ENCODE measurements at regions not wholly inside any gene's neighbourhood (a gene's known extent, or its start where the extent isn't known, plus 50 kb on each side); places are given as distances from the start of the nearest gene placed in this dataset.

DNA sequence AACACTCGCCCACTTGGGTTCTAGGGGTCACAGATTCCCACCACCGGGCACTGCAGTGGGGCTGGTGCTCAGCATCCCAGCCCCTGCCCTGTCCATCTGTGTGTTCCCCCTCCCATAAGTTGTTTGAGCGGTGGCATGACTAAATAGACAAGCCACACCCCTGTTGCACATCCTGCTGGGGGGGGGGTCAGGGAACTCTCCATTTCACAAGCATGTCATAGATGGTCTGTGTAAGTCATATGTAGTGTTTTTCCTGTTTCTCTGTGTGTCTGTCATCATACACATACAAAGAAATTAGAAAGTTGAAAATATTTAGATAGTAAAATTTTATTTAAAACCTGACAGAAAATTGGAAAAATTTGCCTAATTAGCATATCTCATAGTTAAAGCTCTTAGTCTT is 270.2 kb downstream of the IPO8 start:
- WGBS = 82% methylated on average over 3 of the region's 3 CpGs
- Histone ChIP-seq H3K36me3 (ENCODE audit: control insufficient read depth in 4 of 4, insufficient read depth in 3 of 4, low read depth in 1 of 4, low read length in 3 of 4) (no peaks in the 10 kb centered on the region), H3K27ac (ENCODE audit: low read depth in 1 of 2, low read length in 2 of 2) (no peak overlapping the region), H3K27me3 (ENCODE audit: control insufficient read depth in 4 of 4, insufficient read depth in 4 of 4, low read length in 3 of 4) (no peaks in the 10 kb centered on the region), H3K4me1 (ENCODE audit: control insufficient read depth in 4 of 4, insufficient read depth in 4 of 4, low read length in 3 of 4) (peaks cover 0 to 17% (median 9%) of the 10 kb centered on the region in 4 donors), H3K9me3 (ENCODE audit: control insufficient read depth in 4 of 4, low read length in 3 of 4) (no peaks in the 10 kb centered on the region), H3K9ac (ENCODE audit: low read depth in 1 of 2, low read length in 2 of 2) (no peak overlapping the region), H3K4me3 (ENCODE audit: low read depth in 1 of 3, low read length in 3 of 3) (no peak overlapping the region)
- no peak for TF ChIP-seq HNF4A (conservative IDR thresholded peaks at IDR 0.05)
- TF ChIP-seq RAD21 (IDR thresholded peaks at IDR 0.05) = no peak
- no peak for TF ChIP-seq HNF4G (IDR thresholded peaks at IDR 0.05)
- TF ChIP-seq JUND (IDR thresholded peaks at IDR 0.05) = no peak
- no peak for TF ChIP-seq SP1 (IDR thresholded peaks at IDR 0.05)
- no peak for TF ChIP-seq EGR1 (IDR thresholded peaks at IDR 0.05; ENCODE audit: low read depth in 2 of 2)
- TF ChIP-seq FOXA1 (IDR thresholded peaks at IDR 0.05) = no peak
- TF ChIP-seq, protein P1, sequence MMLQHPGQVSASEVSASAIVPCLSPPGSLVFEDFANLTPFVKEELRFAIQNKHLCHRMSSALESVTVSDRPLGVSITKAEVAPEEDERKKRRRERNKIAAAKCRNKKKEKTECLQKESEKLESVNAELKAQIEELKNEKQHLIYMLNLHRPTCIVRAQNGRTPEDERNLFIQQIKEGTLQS (IDR thresholded peaks at IDR 0.05) = no peak
- TF ChIP-seq NR2F2 (IDR thresholded peaks at IDR 0.05) = no peak
- TF ChIP-seq, protein P2, sequence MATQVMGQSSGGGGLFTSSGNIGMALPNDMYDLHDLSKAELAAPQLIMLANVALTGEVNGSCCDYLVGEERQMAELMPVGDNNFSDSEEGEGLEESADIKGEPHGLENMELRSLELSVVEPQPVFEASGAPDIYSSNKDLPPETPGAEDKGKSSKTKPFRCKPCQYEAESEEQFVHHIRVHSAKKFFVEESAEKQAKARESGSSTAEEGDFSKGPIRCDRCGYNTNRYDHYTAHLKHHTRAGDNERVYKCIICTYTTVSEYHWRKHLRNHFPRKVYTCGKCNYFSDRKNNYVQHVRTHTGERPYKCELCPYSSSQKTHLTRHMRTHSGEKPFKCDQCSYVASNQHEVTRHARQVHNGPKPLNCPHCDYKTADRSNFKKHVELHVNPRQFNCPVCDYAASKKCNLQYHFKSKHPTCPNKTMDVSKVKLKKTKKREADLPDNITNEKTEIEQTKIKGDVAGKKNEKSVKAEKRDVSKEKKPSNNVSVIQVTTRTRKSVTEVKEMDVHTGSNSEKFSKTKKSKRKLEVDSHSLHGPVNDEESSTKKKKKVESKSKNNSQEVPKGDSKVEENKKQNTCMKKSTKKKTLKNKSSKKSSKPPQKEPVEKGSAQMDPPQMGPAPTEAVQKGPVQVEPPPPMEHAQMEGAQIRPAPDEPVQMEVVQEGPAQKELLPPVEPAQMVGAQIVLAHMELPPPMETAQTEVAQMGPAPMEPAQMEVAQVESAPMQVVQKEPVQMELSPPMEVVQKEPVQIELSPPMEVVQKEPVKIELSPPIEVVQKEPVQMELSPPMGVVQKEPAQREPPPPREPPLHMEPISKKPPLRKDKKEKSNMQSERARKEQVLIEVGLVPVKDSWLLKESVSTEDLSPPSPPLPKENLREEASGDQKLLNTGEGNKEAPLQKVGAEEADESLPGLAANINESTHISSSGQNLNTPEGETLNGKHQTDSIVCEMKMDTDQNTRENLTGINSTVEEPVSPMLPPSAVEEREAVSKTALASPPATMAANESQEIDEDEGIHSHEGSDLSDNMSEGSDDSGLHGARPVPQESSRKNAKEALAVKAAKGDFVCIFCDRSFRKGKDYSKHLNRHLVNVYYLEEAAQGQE (IDR thresholded peaks at IDR 0.05) = no peak
- no peak for DNase-seq (ENCODE audit: low spot score)

DNA sequence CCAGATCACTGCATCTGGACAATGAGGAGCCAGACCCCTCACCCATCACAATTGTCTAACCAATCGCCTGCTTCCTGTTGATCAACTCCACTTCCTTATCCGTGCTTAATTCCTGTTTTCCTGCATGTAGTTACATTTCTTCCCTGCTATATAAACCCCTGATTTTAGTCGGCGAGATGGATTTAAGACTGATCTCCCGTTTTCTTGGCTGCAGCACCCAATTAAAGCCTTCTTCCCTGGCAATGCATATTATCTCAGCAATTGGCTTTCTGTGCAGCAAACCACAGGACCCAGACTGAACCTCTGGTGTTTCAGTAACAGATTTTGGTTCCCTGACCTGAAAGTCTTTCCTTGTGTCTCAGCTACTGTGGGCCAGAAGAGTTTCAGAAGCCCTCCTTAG is 272.3 kb downstream of the IPO8 start:
- Histone ChIP-seq H3K9ac (ENCODE audit: low read depth in 1 of 2, low read length in 2 of 2) (no peak overlapping the region), H3K27ac (ENCODE audit: low read depth in 1 of 2, low read length in 2 of 2) (no peak overlapping the region), H3K36me3 (ENCODE audit: control insufficient read depth in 4 of 4, insufficient read depth in 3 of 4, low read depth in 1 of 4, low read length in 3 of 4) (no peaks in the 10 kb centered on the region), H3K27me3 (ENCODE audit: control insufficient read depth in 4 of 4, insufficient read depth in 4 of 4, low read length in 3 of 4) (no peaks in the 10 kb centered on the region), H3K4me3 (ENCODE audit: low read depth in 1 of 3, low read length in 3 of 3) (no peak overlapping the region), H3K4me1 (ENCODE audit: control insufficient read depth in 4 of 4, insufficient read depth in 4 of 4, low read length in 3 of 4) (peaks cover 0 to 14% (median 5%) of the 10 kb centered on the region in 4 donors), H3K9me3 (ENCODE audit: control insufficient read depth in 4 of 4, low read length in 3 of 4) (no peaks in the 10 kb centered on the region)
- 88% methylated on average over 5 of the region's 5 CpGs for WGBS
- no peak for TF ChIP-seq EGR1 (IDR thresholded peaks at IDR 0.05; ENCODE audit: low read depth in 2 of 2)
- TF ChIP-seq, protein P3, sequence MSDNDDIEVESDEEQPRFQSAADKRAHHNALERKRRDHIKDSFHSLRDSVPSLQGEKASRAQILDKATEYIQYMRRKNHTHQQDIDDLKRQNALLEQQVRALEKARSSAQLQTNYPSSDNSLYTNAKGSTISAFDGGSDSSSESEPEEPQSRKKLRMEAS (IDR thresholded peaks at IDR 0.05) = no peak
- TF ChIP-seq SP1 (IDR thresholded peaks at IDR 0.05) = no peak
- no peak for TF ChIP-seq RXRA (IDR thresholded peaks at IDR 0.05)
- TF ChIP-seq TAF1 (conservative IDR thresholded peaks at IDR 0.05) = no peak
- TF ChIP-seq, protein P2 (IDR thresholded peaks at IDR 0.05) = no peak
- TF ChIP-seq YY1 (IDR thresholded peaks at IDR 0.05) = no peak
- no peak for TF ChIP-seq FOXA2 (IDR thresholded peaks at IDR 0.05)
- no peak for TF ChIP-seq FOXA1 (IDR thresholded peaks at IDR 0.05)
- TF ChIP-seq HNF4G (IDR thresholded peaks at IDR 0.05) = no peak
- TF ChIP-seq, protein P1 (IDR thresholded peaks at IDR 0.05) = no peak
- no peak for TF ChIP-seq GABPA (IDR thresholded peaks at IDR 0.05 in 1 of 2, conservative IDR thresholded peaks at IDR 0.05 in 1 of 2)
- TF ChIP-seq, protein P4, sequence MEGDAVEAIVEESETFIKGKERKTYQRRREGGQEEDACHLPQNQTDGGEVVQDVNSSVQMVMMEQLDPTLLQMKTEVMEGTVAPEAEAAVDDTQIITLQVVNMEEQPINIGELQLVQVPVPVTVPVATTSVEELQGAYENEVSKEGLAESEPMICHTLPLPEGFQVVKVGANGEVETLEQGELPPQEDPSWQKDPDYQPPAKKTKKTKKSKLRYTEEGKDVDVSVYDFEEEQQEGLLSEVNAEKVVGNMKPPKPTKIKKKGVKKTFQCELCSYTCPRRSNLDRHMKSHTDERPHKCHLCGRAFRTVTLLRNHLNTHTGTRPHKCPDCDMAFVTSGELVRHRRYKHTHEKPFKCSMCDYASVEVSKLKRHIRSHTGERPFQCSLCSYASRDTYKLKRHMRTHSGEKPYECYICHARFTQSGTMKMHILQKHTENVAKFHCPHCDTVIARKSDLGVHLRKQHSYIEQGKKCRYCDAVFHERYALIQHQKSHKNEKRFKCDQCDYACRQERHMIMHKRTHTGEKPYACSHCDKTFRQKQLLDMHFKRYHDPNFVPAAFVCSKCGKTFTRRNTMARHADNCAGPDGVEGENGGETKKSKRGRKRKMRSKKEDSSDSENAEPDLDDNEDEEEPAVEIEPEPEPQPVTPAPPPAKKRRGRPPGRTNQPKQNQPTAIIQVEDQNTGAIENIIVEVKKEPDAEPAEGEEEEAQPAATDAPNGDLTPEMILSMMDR (IDR thresholded peaks at IDR 0.05; ENCODE audit: low read depth, low read length, missing input control) = no peak
- no peak for TF ChIP-seq RAD21 (IDR thresholded peaks at IDR 0.05)
- TF ChIP-seq, protein P5, sequence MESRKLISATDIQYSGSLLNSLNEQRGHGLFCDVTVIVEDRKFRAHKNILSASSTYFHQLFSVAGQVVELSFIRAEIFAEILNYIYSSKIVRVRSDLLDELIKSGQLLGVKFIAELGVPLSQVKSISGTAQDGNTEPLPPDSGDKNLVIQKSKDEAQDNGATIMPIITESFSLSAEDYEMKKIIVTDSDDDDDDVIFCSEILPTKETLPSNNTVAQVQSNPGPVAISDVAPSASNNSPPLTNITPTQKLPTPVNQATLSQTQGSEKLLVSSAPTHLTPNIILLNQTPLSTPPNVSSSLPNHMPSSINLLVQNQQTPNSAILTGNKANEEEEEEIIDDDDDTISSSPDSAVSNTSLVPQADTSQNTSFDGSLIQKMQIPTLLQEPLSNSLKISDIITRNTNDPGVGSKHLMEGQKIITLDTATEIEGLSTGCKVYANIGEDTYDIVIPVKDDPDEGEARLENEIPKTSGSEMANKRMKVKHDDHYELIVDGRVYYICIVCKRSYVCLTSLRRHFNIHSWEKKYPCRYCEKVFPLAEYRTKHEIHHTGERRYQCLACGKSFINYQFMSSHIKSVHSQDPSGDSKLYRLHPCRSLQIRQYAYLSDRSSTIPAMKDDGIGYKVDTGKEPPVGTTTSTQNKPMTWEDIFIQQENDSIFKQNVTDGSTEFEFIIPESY (IDR thresholded peaks at IDR 0.05) = no peak
- no peak for TF ChIP-seq NR2F2 (IDR thresholded peaks at IDR 0.05)
- no peak for TF ChIP-seq JUND (IDR thresholded peaks at IDR 0.05)
- TF ChIP-seq HNF4A (conservative IDR thresholded peaks at IDR 0.05) = no peak
- no peak for DNase-seq (ENCODE audit: low spot score)
